ENCODE measurements at regions not wholly inside any gene's neighbourhood (a gene's known extent, or its start where the extent isn't known, plus 50 kb on each side); places are given as distances from the start of the nearest gene placed in this dataset.

DNA sequence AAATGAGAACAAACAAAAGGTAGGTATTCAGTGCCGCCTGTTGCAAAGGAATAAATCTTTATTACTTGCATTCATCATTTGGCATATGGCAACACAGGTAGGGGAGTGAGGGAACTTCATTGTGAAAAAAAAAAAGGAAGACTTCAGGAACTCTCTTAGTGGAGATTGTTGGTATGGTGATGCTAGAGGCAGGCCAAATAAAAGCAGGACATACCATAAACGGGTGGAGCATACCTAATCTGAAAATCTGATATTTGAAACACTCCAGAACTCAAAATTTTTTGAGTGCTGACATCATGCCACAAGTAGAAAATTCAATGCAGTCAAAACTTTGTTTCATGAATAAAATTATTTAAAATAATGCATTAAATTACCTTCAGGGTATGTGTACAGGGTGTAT, 425.8 kb upstream of the SYT4 start:
- ATAC-seq (no peak), DNase-seq (ENCODE audit: low spot score in 2 of 2) (no peak)
- Mint-ChIP-seq H3K27ac (no peak overlapping the region), H3K9me3 (peaks cover 0 to 5% of the 10 kb centered on the region in 2 donors), H3K36me3 (no peaks in the 10 kb centered on the region)

DNA sequence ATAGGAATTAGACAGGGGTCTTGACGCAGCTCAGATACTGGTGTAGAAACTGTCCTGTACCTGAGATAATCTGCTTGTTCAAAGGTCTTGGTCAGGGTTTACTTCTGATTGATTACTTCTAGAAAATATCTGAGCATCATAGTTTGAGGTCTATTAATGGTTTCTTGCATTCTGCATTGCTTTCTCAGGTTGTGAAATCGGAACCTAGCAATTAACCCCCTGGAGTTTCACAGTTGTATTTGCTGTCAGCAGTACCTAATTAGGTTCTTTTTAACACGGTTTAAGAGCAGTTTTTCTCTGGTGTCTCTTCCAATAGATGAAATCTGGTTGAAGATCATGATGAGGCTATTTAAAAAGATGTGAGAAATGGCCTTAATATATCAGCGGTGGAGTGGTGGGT, 428.6 kb upstream of the SYT4 start:
- no peak for DNase-seq (ENCODE audit: low spot score in 2 of 2)
- H3K36me3 Mint-ChIP-seq: no peaks in the 10 kb centered on the region
- H3K9me3 Mint-ChIP-seq: peaks cover 0 to 7% of the 10 kb centered on the region in 2 donors
- no peak overlapping the region for H3K27ac Mint-ChIP-seq
- ATAC-seq: no peak

DNA sequence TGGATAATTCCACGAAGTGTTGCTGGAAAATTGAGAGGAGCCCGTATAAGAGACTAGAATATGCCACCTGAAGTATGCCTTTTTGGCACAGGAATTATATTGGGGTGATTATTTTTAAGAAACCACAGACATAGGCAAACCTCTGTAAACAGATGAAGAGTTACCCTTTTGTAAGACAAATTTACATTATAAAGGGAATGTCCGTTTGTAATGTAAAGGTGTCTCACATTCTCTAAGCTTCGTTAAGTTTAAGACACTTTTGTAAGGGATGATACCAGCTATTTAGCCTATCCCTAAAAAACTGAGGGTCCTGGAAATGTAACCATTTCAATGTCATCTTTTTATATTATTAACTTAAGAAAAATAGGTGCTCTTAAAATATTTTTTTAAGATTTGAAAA, 432.8 kb upstream of the SYT4 start:
- Mint-ChIP-seq H3K36me3 (no peaks in the 10 kb centered on the region), H3K27ac (no peak overlapping the region), H3K9me3 (peaks cover 3 to 10% of the 10 kb centered on the region in 2 donors)
- ATAC-seq (no peak), DNase-seq (ENCODE audit: low spot score in 2 of 2) (no peak)

DNA sequence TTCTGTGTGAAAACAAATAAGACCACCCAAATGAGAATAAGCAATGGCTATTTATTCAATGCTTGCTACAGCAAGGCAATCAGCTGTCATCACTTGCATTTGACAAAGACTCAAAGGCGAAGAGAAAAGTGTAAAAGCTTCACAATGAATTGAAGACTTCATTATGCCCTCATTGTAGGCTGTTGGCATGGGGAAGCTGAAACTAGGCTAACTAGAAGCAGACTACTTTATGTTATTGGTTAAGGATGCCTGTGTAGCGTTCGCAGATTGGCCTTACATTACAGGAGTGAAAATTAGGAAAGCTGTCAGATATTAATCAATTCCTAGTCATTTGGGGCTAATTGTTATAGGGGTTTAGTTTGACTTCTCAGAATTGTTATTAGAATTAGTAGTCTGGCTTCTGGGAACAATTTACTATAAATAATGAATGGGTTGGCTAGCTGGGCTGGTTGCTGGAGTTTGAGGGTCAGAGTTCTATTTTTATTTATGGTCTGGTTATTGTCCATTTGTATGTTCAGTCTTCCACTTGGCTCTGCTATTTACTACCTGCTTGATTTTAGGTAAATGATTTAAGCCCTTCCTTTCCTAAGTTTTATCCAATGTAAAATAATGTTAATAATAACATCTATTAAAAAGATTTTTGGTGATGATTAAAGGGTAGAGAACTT, 437.2 kb upstream of the SYT4 start:
- ATAC-seq (no peak), DNase-seq (ENCODE audit: low spot score in 2 of 2) (no peak)
- peaks cover 0 to 1% of the 10 kb centered on the region in 2 donors for H3K36me3 Mint-ChIP-seq
- H3K27ac Mint-ChIP-seq: no peak overlapping the region
- peaks cover 3% of the 10 kb centered on the region in 2 donors for H3K9me3 Mint-ChIP-seq

DNA sequence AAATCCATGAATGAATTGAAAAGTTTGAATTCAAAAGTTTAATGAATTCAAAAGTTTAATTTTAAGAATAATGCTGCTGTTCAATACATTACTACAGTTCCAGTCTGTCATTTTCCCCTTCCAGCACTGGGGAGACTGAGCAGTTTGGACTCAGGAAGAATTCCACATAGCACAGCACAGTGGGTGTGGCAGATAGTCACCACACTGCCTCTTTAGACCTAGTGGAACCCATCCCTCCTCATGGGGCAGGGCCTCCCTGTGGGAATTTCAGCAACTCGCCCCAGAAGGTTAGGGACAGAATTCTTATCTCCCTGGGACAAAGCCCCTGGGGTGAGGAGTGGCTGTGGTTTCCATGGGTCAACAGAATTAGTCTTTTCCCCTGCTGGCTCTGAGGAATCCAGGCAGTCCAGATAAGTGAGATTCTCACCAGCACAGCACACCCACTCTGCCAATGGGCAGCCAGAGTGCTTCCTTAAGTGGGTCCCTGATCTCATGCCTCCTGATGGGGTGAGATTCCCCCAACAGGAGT, 442.0 kb upstream of the SYT4 start:
- H3K27ac Mint-ChIP-seq: no peak overlapping the region
- H3K9me3 Mint-ChIP-seq: peaks cover 26 to 27% of the 10 kb centered on the region in 2 donors
- H3K36me3 Mint-ChIP-seq: peaks cover 0 to 10% of the 10 kb centered on the region in 2 donors
- ATAC-seq (no peak), DNase-seq (ENCODE audit: low spot score in 2 of 2) (no peak)

DNA sequence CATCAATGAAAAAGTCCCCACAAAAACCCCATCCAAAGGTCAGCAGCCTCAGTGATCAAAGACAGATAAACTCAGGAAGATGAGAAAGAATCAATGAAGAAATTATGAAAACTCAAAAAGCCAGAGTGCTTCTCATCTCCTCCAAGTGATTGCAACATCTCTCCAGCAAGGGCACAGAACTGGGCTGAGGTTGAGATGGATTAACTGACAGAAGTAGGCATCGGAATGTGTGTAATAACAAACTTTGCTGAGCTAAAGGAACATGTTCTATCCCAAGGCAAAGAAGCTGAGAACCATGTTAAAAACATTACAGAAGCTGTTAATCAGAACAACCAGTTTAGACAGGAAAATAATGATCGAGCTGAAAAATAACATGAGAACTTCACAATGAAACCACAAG, 442.8 kb upstream of the SYT4 start:
- DNase-seq (ENCODE audit: low spot score in 2 of 2) (no peak), ATAC-seq (no peak)
- no peak overlapping the region for H3K27ac Mint-ChIP-seq
- peaks cover 0 to 10% of the 10 kb centered on the region in 2 donors for H3K36me3 Mint-ChIP-seq
- peaks cover 26 to 30% of the 10 kb centered on the region in 2 donors for H3K9me3 Mint-ChIP-seq

DNA sequence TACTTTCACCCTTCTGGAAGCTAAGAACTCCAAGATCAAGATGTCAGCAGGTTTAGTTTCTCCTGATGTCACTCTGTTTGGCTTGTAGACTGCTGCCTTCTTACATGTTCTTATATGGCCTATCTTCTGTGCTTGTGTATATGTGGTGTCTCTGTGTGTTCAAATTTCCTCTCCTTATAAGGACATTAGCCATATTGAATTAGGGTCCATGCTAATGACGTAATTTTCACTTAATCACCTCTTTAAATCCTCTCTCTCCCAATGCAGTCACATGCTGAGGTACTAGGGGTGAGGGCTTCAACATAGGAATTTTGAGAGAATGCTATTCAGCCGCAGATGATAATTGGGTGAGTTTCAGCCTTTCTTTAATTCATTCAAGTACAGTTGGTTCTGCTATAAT, 458.3 kb upstream of the SYT4 start:
- DNase-seq (ENCODE audit: low spot score in 2 of 2) (no peak), ATAC-seq (no peak)
- H3K9me3 Mint-ChIP-seq: peaks cover 15 to 22% of the 10 kb centered on the region in 2 donors
- H3K27ac Mint-ChIP-seq: no peak overlapping the region
- no peaks in the 10 kb centered on the region for H3K36me3 Mint-ChIP-seq

DNA sequence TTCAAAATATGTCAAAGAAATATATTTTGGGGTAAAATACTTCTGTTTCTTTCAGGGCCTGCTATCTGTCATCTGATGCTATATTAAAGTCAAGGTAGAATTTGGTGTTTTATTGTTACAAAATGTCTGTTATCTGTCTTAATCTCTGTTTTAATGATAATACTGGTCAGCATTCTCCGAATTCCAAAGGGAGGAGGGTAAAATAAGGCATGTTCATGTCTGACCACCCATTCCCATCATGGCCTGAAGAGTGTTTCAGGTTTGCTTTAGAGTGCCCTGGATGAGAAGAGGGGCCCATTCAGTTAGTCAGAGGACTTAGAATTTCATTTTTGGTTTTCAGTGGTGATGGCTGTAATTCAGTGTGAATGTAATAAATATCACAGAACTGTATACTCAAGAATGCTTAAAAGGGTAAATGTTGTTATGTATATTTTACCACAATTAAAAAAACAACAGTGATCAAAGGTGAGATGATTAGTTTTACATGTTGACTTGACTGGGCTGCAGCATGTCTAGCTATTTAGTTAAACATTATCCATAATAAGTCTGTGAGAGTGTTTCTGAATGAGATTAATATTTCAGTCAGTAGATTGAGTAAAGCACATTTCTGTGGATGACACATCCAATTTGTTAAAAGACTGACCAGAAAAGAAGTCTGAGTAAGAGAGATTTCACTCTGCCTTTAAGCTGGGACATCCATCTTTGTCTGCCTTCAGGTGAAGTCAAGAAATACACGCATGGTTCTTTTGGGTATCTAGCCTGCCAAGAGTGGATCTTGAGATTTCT, 467.9 kb upstream of the SYT4 start:
- Mint-ChIP-seq H3K9me3 (peaks cover 18% of the 10 kb centered on the region in 2 donors), H3K27ac (no peak overlapping the region), H3K36me3 (peaks cover 0 to 5% of the 10 kb centered on the region in 2 donors)
- DNase-seq (ENCODE audit: low spot score in 2 of 2): no peak
- ATAC-seq: no peak

DNA sequence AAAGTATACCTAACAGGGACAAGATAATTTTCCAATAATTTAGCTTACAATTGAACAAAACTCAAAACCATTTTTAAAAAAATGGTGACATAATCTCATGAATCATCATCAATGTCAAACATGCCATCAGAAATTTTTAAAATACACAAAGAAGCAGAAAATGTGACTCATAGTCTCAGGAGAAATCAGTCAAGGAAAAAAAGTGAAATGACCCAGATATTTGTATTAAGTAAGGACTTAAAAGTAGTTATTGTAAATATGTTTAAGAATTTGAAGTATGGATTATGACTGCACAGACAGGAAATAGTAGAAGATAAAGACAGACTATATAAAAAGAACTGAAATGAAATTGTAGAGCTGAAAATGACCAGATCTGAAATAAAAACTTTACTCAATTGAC, 473.9 kb upstream of the SYT4 start:
- no peak for ATAC-seq
- H3K27ac Mint-ChIP-seq: no peak overlapping the region
- H3K36me3 Mint-ChIP-seq: peaks cover 0 to 4% of the 10 kb centered on the region in 2 donors
- DNase-seq (ENCODE audit: low spot score in 2 of 2): no peak
- H3K9me3 Mint-ChIP-seq: peaks cover 10 to 15% of the 10 kb centered on the region in 2 donors

DNA sequence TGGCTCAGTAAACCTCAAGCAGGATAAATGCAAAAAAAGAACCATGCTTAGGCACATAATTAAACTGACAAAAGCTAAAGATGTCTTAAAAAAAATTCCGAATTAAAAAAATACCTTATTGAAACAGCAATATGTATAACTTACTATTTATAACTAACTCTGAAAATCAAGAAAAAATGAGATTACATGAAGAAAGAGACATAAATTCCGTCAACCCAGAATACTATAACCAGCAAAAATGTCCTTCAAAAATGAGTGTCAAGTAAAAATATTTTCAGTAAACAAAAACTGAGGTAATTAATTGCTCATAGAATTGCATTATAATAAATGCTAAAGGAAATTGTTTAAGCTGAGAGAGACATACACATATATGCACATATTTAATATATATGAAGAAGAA, 474.5 kb upstream of the SYT4 start:
- Mint-ChIP-seq H3K36me3 (no peaks in the 10 kb centered on the region), H3K27ac (no peak overlapping the region), H3K9me3 (peaks cover 3 to 9% of the 10 kb centered on the region in 2 donors)
- ATAC-seq (no peak), DNase-seq (ENCODE audit: low spot score in 2 of 2) (no peak)

DNA sequence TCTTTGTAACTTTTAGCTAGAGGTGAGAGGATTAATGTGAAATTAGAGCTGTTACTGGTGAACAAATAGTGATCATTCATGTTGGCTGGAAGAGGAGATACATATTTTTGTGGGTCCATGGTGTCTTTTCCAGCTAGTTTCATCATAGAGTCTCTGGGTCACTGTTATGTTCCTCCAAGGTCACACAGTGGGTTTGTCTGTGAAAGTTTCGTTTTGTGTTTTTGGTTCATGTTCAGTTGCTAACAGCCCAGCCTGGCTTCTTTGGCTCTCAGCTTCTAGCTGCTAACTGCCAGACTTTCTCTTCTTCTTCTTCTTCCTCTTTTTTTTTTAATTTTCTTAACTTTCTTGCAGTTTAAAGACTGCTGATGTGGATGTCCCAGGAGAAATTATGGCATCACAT, 480.0 kb upstream of the SYT4 start:
- no peaks in the 10 kb centered on the region for H3K36me3 Mint-ChIP-seq
- peaks cover 8 to 9% of the 10 kb centered on the region in 2 donors for H3K9me3 Mint-ChIP-seq
- no peak overlapping the region for H3K27ac Mint-ChIP-seq
- DNase-seq (ENCODE audit: low spot score in 2 of 2) (no peak), ATAC-seq (no peak)

DNA sequence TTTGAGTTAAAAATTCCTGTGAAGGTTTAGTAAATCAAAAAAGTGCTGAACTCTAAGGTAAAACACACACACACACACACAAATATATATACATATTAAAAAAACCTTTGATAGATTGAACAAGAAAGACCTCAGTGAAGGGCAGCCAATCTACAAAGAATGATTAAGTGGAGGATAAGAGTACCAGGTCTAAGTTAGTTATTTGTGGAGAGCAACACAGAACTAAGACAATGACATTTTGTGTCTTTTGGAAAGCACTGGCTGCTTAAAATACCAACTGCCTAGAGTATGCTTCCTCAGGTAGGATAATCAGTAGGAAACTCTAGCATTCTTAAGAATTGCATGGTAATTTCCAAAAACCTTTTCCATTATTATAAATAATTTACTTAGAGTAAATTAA, 481.4 kb upstream of the SYT4 start:
- H3K27ac Mint-ChIP-seq: no peak overlapping the region
- H3K36me3 Mint-ChIP-seq: no peaks in the 10 kb centered on the region
- ATAC-seq (no peak), DNase-seq (ENCODE audit: low spot score in 2 of 2) (no peak)
- peaks cover 9 to 11% of the 10 kb centered on the region in 2 donors for H3K9me3 Mint-ChIP-seq

DNA sequence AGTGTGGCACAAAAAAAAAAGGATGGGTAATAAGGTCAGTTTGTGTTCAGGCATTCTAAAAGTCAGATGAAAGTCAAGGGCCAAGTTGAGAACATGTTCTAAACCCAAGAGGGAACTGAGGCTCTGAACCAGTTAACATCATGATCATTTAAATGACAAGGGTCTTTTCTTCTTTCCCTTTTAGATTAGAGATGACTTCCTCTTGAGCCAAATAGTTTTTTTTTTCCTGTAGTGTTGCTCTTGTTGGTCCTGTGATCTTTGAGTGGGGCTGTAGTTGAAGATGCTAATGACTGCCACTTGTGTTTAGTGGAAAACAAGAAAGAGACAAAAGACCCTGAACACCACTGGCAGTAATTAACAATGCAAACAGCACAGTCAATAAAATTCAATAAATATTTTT, 482.7 kb upstream of the SYT4 start:
- Mint-ChIP-seq H3K27ac (no peak overlapping the region), H3K9me3 (peaks cover 8 to 9% of the 10 kb centered on the region in 2 donors), H3K36me3 (no peaks in the 10 kb centered on the region)
- no peak for ATAC-seq
- no peak for DNase-seq (ENCODE audit: low spot score in 2 of 2)

DNA sequence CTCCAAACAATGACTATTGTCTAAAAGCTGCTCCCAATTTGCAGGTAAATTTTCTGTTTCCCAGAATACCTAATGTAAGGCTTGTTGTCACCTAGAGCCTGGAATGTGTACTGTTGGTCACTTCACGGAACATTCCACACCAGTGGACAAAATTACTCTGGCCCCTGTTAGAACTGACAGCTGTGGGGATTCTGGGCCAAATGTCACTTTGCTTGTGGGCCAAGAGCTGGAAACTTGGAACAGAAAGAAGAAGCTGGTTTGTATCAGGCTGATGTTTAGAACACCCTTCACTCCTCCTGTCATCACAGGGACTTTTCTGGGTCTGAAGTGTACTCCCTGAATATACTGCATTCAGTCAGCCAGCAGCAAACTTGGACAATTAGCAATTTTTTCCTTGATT, 495.6 kb upstream of the SYT4 start:
- peaks cover 15 to 16% of the 10 kb centered on the region in 2 donors for H3K9me3 Mint-ChIP-seq
- DNase-seq (ENCODE audit: low spot score in 2 of 2) (no peak), ATAC-seq (no peak)
- no peak overlapping the region for H3K27ac Mint-ChIP-seq
- peaks cover 0 to 7% of the 10 kb centered on the region in 2 donors for H3K36me3 Mint-ChIP-seq

DNA sequence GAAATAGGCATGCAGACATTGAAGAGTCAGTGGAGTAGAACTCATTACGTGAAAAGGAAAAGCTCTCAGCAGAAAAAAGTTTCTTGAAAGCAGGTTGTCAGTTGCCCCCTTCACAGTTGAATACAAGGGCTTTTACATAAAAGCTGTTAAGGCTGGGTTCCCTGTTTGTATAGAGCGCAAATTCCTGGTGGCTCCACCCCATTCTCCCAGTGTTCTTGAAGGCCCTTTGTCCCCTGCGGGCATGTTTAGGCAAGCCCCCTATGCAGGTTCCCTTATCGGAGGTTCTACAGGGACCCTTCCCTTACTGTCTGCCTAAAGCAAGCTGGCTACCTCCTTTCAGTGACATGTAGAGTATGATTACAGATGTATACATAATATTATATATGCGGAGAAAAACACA, 497.2 kb upstream of the SYT4 start:
- ATAC-seq: no peak

DNA sequence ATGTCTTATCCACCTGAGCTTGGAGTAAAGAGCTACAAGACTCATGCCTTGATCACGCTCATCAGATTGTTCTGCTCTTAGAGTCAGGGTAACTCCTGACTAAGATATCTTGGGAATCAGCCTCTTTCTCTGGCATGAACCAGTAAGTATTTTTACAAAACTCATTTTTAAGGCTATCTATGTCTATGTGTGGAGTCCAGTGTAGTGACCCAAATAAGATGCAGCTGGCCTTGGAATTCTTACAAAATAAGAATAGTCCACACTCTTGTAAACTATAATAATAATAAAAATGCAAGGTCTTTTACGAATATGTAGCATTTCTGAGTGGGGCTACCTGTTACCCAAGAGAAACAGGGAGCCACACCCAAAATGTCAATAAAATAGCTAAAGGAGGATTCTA, 498.3 kb upstream of the SYT4 start:
- Mint-ChIP-seq H3K9me3 (peaks cover 7 to 12% of the 10 kb centered on the region in 2 donors), H3K36me3 (no peaks in the 10 kb centered on the region), H3K27ac (no peak overlapping the region)
- no peak for DNase-seq (ENCODE audit: low spot score in 2 of 2)
- no peak for ATAC-seq

More for the DNA sequence above, 497.2 kb upstream of the SYT4 start:
- Mint-ChIP-seq H3K27ac (no peak overlapping the region), H3K9me3 (peaks cover 8 to 9% of the 10 kb centered on the region in 2 donors), H3K36me3 (no peaks in the 10 kb centered on the region)
- no peak for DNase-seq (ENCODE audit: low spot score in 2 of 2)

DNA sequence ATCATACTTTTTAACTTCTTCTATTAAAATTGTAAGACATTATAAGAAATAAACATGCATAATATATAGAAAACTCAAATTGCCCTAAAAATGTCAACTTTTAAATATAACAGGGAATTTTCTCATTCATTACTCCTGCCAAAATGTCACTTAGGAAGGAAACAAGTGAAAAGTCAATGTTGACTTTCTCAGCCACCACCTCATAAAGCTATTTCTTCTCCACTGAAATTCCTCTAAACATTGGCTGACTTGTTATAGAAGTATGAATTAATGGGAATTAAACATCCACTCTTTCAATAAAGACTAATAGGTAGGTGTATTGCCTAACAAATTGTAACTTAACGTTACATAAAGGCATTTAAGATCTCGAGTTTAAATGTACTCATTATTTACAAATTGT, 499.7 kb upstream of the SYT4 start:
- Mint-ChIP-seq H3K9me3 (peaks cover 7 to 9% of the 10 kb centered on the region in 2 donors), H3K27ac (no peak overlapping the region), H3K36me3 (no peaks in the 10 kb centered on the region)
- DNase-seq (ENCODE audit: low spot score in 2 of 2) (no peak), ATAC-seq (no peak)

Measured in activated naive CD4-positive, alpha-beta T cell treated with anti-CD3 and anti-CD28 coated beads, Interleukin-2, amount 50 U/mL, for 72 hours (primary cell).